Esophagus squamous epithelium (tissue), 5 donors: ENCODE measurements at regions not wholly inside any gene's neighbourhood (a gene's known extent, or its start where the extent isn't known, plus 50 kb on each side); places are given as distances from the start of the nearest gene placed in this dataset.

Experiments
- DNase-seq: peaks from one replicate; lab custom pipeline; 2025; lab: John Stamatoyannopoulos, UW
- H3K27ac ChIP-seq, 4 donors: fragments of 200-600 bp; sonication (generic); one replicate each; pipeline ENCODE4 v1.5.1; 2016 to 2019; ENCODE audit warnings: mild to moderate bottlenecking in 1 of 4
- H3K27me3 ChIP-seq, 4 donors: fragments of 200-600 bp; sonication (generic); 1 replicate in 3 of 4; 2 replicates in 1 of 4; pipeline versions ENCODE4 v1.5.1 to v1.6.0; 2017 to 2021; ENCODE audit warnings: antibody characterized with exemption in 1 of 4
- H3K36me3 ChIP-seq, 3 donors: fragments of 200-600 bp; sonication (generic); one replicate each; pipeline ENCODE4 v1.5.1; 2016 to 2019
- H3K4me1 ChIP-seq, 3 donors: fragments of 200-600 bp; sonication (generic); one replicate each; pipeline ENCODE4 v1.5.1; 2017 to 2019
- H3K4me3 ChIP-seq, 4 donors: fragments of 200-600 bp; sonication (generic); 1 replicate in 3 of 4; 2 replicates in 1 of 4; pipeline ENCODE4 v1.5.1; 2016 to 2019; ENCODE audit warnings: mild to moderate bottlenecking in 2 of 4, moderate library complexity in 1 of 4
- H3K9me3 ChIP-seq, 3 donors: fragments of 200-600 bp; sonication (generic); one replicate each; pipeline ENCODE4 v1.5.1; 2016 to 2019
- POLR2A ChIP-seq, 4 donors: fragments of 450-650 bp; IDR thresholded peaks; one replicate each; pipeline ENCODE4 v1.6.1; 2017; ENCODE audit warnings: antibody characterized with exemption in 4 of 4, mild to moderate bottlenecking in 4 of 4, moderate library complexity in 3 of 4
- WGBS, 2 donors: methylation state at CpG; one replicate each; pipeline ENCODE4 v1.1.5; 2018; 5-methylcytosine and 5-hydroxymethylcytosine counted together
- intact Hi-C: fragments of 100-400 bp; cut with DNase I; formaldehyde crosslinking; loops from one replicate; pipeline ENCODE4 v1.15.0; 2022
- TF ChIP-seq, protein P1 (sequence below), 6 experiments: fragments of 450-650 bp in 4 of 6; fragments of 200-600 bp in 2 of 6; sonication (generic) in 2 of 6; IDR thresholded peaks; one replicate each; pipeline ENCODE4 v1.5.1; 2016 to 2019; ENCODE audit warnings: antibody characterized with exemption in 6 of 6, mild to moderate bottlenecking in 4 of 6, moderate library complexity in 4 of 6
- donor health status: DM: yes; HTN: yes; CAD: no.

DNA sequence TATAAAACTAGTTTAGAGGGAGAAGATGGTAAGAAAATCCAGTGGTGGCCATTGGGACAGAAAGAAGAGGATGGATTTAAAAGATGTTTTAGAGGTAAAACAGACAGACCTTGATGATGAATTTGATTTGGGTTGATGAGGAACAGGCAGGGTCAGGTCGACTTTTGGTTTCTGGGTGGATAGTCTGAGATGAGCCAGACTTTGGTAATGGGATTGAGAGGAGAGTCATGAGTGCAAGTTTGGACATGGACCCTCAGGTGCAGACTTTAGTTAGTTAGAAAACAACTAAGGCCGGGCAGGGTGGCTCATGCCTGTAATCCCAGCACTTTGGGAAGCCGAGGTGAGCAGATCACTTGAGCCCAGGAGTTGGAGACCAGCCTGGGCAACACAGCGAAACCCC, 257.9 kb downstream of the MAFB start:
- Histone ChIP-seq H3K4me3 (no peak overlapping the region), H3K36me3 (no peaks in the 10 kb centered on the region), H3K27ac (no peak overlapping the region), H3K27me3 (no peaks in the 10 kb centered on the region), H3K4me1 (no peaks in the 10 kb centered on the region), H3K9me3 (no peaks in the 10 kb centered on the region)
- no peak for TF ChIP-seq POLR2A (IDR thresholded peaks at IDR 0.05)
- TF ChIP-seq, protein P1, sequence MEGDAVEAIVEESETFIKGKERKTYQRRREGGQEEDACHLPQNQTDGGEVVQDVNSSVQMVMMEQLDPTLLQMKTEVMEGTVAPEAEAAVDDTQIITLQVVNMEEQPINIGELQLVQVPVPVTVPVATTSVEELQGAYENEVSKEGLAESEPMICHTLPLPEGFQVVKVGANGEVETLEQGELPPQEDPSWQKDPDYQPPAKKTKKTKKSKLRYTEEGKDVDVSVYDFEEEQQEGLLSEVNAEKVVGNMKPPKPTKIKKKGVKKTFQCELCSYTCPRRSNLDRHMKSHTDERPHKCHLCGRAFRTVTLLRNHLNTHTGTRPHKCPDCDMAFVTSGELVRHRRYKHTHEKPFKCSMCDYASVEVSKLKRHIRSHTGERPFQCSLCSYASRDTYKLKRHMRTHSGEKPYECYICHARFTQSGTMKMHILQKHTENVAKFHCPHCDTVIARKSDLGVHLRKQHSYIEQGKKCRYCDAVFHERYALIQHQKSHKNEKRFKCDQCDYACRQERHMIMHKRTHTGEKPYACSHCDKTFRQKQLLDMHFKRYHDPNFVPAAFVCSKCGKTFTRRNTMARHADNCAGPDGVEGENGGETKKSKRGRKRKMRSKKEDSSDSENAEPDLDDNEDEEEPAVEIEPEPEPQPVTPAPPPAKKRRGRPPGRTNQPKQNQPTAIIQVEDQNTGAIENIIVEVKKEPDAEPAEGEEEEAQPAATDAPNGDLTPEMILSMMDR (IDR thresholded peaks at IDR 0.05): no peak
- WGBS, 2 donors: 61 to 64% methylated on average over 3 to 4 of the region's 4 CpGs
- intact Hi-C loops: no loop called here
- DNase-seq: no peak

DNA sequence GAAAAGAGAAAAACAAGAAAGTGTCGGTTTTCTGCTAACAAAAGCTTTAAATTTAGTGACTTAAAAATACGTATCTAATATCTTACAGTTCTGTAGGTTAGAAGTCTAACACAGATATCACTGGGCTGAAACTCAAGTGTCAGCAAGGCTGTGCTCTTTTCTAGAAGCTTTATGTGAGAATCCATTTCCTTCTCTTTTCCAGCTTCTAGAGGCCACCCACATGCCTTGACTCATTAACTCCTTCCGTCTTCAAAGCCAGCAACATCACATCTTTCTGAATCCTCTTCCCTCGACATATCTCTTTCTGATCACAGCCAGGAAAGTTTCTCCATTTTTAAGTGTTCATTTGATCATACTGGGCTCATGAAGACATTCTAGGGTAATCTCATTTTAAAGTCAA, 262.0 kb downstream of the MAFB start:
- Histone ChIP-seq H3K4me1 (no peaks in the 10 kb centered on the region), H3K4me3 (no peak overlapping the region), H3K9me3 (no peaks in the 10 kb centered on the region), H3K27me3 (no peaks in the 10 kb centered on the region), H3K27ac (no peak overlapping the region), H3K36me3 (no peaks in the 10 kb centered on the region)
- DNase-seq: no peak
- 85 to 89% methylated on average over 4 of the region's 4 CpGs for WGBS, 2 donors
- intact Hi-C loops: no loop called here
- TF ChIP-seq, protein P1 (IDR thresholded peaks at IDR 0.05): no peak
- no peak for TF ChIP-seq POLR2A (IDR thresholded peaks at IDR 0.05)

DNA sequence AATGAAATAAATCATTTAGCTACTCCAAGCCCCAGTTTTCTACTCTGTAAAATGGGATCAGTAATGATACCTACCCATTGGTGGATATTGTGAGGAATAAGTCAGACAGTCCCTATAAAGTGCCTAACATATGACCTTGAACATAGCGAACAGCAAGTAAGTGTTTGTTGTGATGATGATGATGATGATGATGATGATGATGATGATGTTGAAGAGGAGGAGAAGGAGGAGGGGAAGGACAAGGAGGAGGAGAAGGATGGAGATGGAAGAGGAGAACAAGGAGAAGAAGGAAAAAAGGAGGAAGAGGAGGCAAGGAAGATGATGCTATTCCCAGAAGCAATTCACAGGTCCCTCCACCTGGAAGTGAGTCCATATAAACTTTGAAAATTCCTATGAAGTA, 264.3 kb downstream of the MAFB start:
- TF ChIP-seq, protein P1 (IDR thresholded peaks at IDR 0.05): no peak
- no peak for TF ChIP-seq POLR2A (IDR thresholded peaks at IDR 0.05)
- H3K4me1 ChIP-seq: no peaks in the 10 kb centered on the region
- no peak overlapping the region for H3K27ac ChIP-seq
- intact Hi-C loops: no loop called here
- no peaks in the 10 kb centered on the region for H3K36me3 ChIP-seq
- no peak overlapping the region for H3K4me3 ChIP-seq
- no peaks in the 10 kb centered on the region for H3K9me3 ChIP-seq
- no peak for DNase-seq
- WGBS, 2 donors: 84 to 87% methylated on average over 1 of the region's 1 CpG
- no peaks in the 10 kb centered on the region for H3K27me3 ChIP-seq

DNA sequence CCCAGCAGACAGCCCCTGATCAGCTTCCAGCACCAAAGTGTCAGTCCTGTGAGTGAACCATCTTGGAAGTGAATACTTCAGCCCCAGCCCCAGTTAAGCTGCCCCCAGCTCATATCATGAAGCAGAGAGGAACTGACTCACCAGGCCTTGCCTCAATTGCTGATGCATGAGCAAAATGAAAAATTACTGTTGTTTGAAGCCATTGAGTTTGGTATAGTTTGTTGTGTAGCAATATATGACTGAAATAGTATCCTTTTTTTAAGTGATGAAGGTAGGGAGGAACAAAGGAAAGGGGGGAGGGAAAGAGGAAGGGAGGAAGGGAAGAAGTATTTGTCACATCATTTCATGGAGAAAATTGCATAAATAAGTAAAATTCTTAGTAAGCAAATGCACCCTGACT, 266.4 kb downstream of the MAFB start:
- H3K4me3 ChIP-seq: no peak overlapping the region

DNA sequence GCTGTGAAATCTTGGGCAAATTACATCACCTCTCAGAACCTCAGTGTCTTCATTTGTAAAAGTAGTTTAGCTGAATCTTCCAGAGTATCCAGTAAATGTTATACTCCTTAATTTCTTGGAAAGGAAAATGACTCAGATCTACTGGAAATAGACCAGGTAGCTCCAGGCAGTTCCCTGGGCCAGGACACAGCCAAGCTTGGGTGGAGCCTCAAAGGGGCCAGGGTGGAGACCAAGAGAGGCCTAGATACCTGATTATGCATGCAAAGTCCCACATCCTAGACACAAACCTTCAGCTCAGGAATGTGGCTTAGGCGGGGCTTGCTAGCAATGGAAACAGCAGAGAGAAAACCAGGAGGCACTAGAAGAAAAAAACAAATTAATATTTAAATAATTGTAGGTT, 272.8 kb downstream of the MAFB start:
- no peak for TF ChIP-seq POLR2A (IDR thresholded peaks at IDR 0.05)
- TF ChIP-seq, protein P1 (IDR thresholded peaks at IDR 0.05): no peak
- H3K36me3 ChIP-seq: no peaks in the 10 kb centered on the region
- 56 to 63% methylated on average over 1 of the region's 1 CpG for whole genome bisulfite sequencing, 2 donors
- peak overlapping the region in 2 of 4 donors; percentile 14 to 66 for H3K27ac ChIP-seq
- intact Hi-C loops: no loop called here
- no peaks in the 10 kb centered on the region for H3K27me3 ChIP-seq
- no peaks in the 10 kb centered on the region for H3K9me3 ChIP-seq
- DNase-seq: no peak
- no peak overlapping the region for H3K4me3 ChIP-seq
- H3K4me1 ChIP-seq: peaks cover 0 to 30% (median 8%) of the 10 kb centered on the region in 3 donors

More for the DNA sequence above, 266.4 kb downstream of the MAFB start:
- Histone ChIP-seq H3K9me3 (no peaks in the 10 kb centered on the region), H3K4me1 (no peaks in the 10 kb centered on the region), H3K27ac (no peak overlapping the region), H3K27me3 (no peaks in the 10 kb centered on the region), H3K36me3 (no peaks in the 10 kb centered on the region)
- DNase-seq: no peak
- intact Hi-C loops: no loop called here
- TF ChIP-seq POLR2A (IDR thresholded peaks at IDR 0.05): no peak
- TF ChIP-seq, protein P1 (IDR thresholded peaks at IDR 0.05): no peak
